Inflammatory macrophage treated with lipopolysaccharide for 4 hours (primary cell): ENCODE measurements at regions not wholly inside any gene's neighbourhood (a gene's known extent, or its start where the extent isn't known, plus 50 kb on each side); places are given as distances from the start of the nearest gene placed in this dataset.
"Not testable (repeated sequence)": the region's sequence is repeated elsewhere in the genome, so short reads cannot be mapped to it uniquely, and the experiment has no call there.

Experiments used
- DNase-seq: peaks from one replicate; pipeline ENCODE4 v3.0.0-alpha.2; 2020

GRCh38 chr9:86997156-86997555 is 49.9 kb upstream of the GAS1 start:
- DNase-seq = no peak

GRCh38 chr9:86997951-86998350 is 50.6 kb upstream of the GAS1 start:
- no peak for DNase-seq

- no peak for DNase-seq
Measured at GRCh38 chr9:87002517-87002916, 55.2 kb upstream of the GAS1 start.

GRCh38 chr9:87004016-87004415 is 56.7 kb upstream of the GAS1 start:
- DNase-seq = no peak

GRCh38 chr9:87006956-87007355 is 59.6 kb upstream of the GAS1 start:
- no peak for DNase-seq

GRCh38 chr9:87007711-87008366 is 60.5 kb upstream of the GAS1 start:
- no peak for DNase-seq

- no peak for DNase-seq
Measured at GRCh38 chr9:87008667-87009066, 61.4 kb upstream of the GAS1 start.

- no peak for DNase-seq
Measured at GRCh38 chr9:87010626-87011025, 63.3 kb upstream of the GAS1 start.

GRCh38 chr9:87011551-87011950 is 64.2 kb upstream of the GAS1 start:
- DNase-seq = no peak

- DNase-seq = no peak
Measured at GRCh38 chr9:87013490-87013889, 66.2 kb upstream of the GAS1 start.

- DNase-seq = no peak
Measured at GRCh38 chr9:87014436-87014835, 67.1 kb upstream of the GAS1 start.

- DNase-seq = no peak
Measured at GRCh38 chr9:87016681-87017080, 69.4 kb upstream of the GAS1 start.

- no peak for DNase-seq
Measured at GRCh38 chr9:87020169-87020950, 73.1 kb upstream of the GAS1 start.

GRCh38 chr9:87022178-87022577 is 74.9 kb upstream of the GAS1 start:
- DNase-seq = no peak

- DNase-seq = no peak
Measured at GRCh38 chr9:87026204-87026603, 78.9 kb upstream of the GAS1 start.

GRCh38 chr9:87028836-87029235 is 81.5 kb upstream of the GAS1 start:
- DNase-seq = not testable (repeated sequence)

GRCh38 chr9:87029905-87030304 is 82.6 kb upstream of the GAS1 start:
- no peak for DNase-seq

GRCh38 chr9:87034841-87035240 is 87.5 kb upstream of the GAS1 start:
- DNase-seq = no peak

GRCh38 chr9:87035879-87036278 is 88.6 kb upstream of the GAS1 start:
- no peak for DNase-seq

GRCh38 chr9:87036506-87036905 is 89.2 kb upstream of the GAS1 start:
- no peak for DNase-seq

- no peak for DNase-seq
Measured at GRCh38 chr9:87039809-87040392, 92.6 kb upstream of the GAS1 start.

- no peak for DNase-seq
Measured at GRCh38 chr9:87040410-87041009, 93.2 kb upstream of the GAS1 start.

- not testable (repeated sequence) for DNase-seq
Measured at GRCh38 chr9:87041553-87042235, 94.4 kb upstream of the GAS1 start.
